Right forelimb (tissue), 1 donor: ENCODE measurements at regions not wholly inside any gene's neighbourhood (a gene's known extent, or its start where the extent isn't known, plus 50 kb on each side); places are given as distances from the start of the nearest gene placed in this dataset.
"Not testable (repeated sequence)": the region's sequence is repeated elsewhere in the genome, so short reads cannot be mapped to it uniquely, and the experiment has no call there.

Experiments used
- DNase-seq: peaks from one replicate; pipeline ENCODE4 v3.0.0-alpha.2; 2018

GRCh38 chr15:84153655-84154140 is 81.9 kb upstream of the GOLGA6L4 start:
- not testable (repeated sequence) for DNase-seq

GRCh38 chr15:84154314-84154713 is 81.3 kb upstream of the GOLGA6L4 start:
- DNase-seq, result not testable (repeated sequence)

- DNase-seq, result not testable (repeated sequence)
Observed at GRCh38 chr15:84154787-84155186, 80.8 kb upstream of the GOLGA6L4 start.

GRCh38 chr15:84155792-84156587 is 79.6 kb upstream of the GOLGA6L4 start:
- not testable (repeated sequence) for DNase-seq

- DNase-seq, result not testable (repeated sequence)
Observed at GRCh38 chr15:84156588-84156840, 79.1 kb upstream of the GOLGA6L4 start.

GRCh38 chr15:84157056-84157632 is 78.4 kb upstream of the GOLGA6L4 start:
- DNase-seq, result not testable (repeated sequence)

- not testable (repeated sequence) for DNase-seq
Observed at GRCh38 chr15:84157857-84158256, 77.7 kb upstream of the GOLGA6L4 start.

GRCh38 chr15:84159346-84160269 is 76.0 kb upstream of the GOLGA6L4 start:
- not testable (repeated sequence) for DNase-seq

GRCh38 chr15:84164423-84165292 is 70.9 kb upstream of the GOLGA6L4 start:
- not testable (repeated sequence) for DNase-seq

- DNase-seq, result not testable (repeated sequence)
Observed at GRCh38 chr15:84170029-84170428, 65.5 kb upstream of the GOLGA6L4 start.

- not testable (repeated sequence) for DNase-seq
Observed at GRCh38 chr15:84173231-84173610, 62.4 kb upstream of the GOLGA6L4 start.
